HEK293T (cell line): ENCODE measurements at regions not wholly inside any gene's neighbourhood (a gene's known extent, or its start where the extent isn't known, plus 50 kb on each side); places are given as distances from the start of the nearest gene placed in this dataset.

Experiments used
- CTCF ChIA-PET: fragments of 350-600 bp; formaldehyde crosslinking; extraction: SDS; loops from one replicate; lab custom pipeline; 2021; ENCODE audit warnings: antibody characterized with exemption, inconsistent platforms; lab: Yijun Ruan, JAX
- POLR2A ChIA-PET: fragments of 350-600 bp; formaldehyde crosslinking; extraction: SDS; loops from one replicate; lab custom pipeline; 2020; ENCODE audit warnings: antibody characterized with exemption, inconsistent platforms; lab: Yijun Ruan, JAX
- DNase-seq: peaks from one replicate; pipeline ENCODE4 v3.0.0; 2012; ENCODE audit warnings: mixed read lengths; ENCODE audit errors: extremely low spot score
- ARNT ChIP-seq: fragments of 450-650 bp; IDR thresholded peaks from 2 replicates; pipeline ENCODE4 v1.6.1; 2017; ENCODE audit warnings: mild to moderate bottlenecking
- BHLHE40 ChIP-seq: fragments of 450-650 bp; IDR thresholded peaks from 2 replicates; pipeline ENCODE4 v1.6.1; 2016; ENCODE audit warnings: mild to moderate bottlenecking, moderate library complexity, borderline replicate concordance
- CTBP1 ChIP-seq: fragments of 450-650 bp; IDR thresholded peaks from 2 replicates; pipeline ENCODE4 v1.6.1; 2016; ENCODE audit warnings: borderline replicate concordance
- ELF4 ChIP-seq: fragments of 450-650 bp; IDR thresholded peaks from 2 replicates; pipeline ENCODE4 v1.6.1; 2017; ENCODE audit warnings: antibody characterized with exemption
- FOXA1 ChIP-seq: fragments of 450-650 bp; IDR thresholded peaks from 2 replicates; pipeline ENCODE4 v1.6.1; 2016; ENCODE audit warnings: mild to moderate bottlenecking
- FOXK2 ChIP-seq: fragments of 450-650 bp; IDR thresholded peaks from 2 replicates; pipeline ENCODE4 v1.6.1; 2016; ENCODE audit warnings: mild to moderate bottlenecking
- FOXM1 ChIP-seq: fragments of 450-650 bp; IDR thresholded peaks from 2 replicates; pipeline ENCODE4 v1.6.1; 2017; ENCODE audit warnings: mild to moderate bottlenecking, borderline replicate concordance
- HDGF ChIP-seq: fragments of 450-650 bp; IDR thresholded peaks from 2 replicates; pipeline ENCODE4 v1.6.1; 2017; ENCODE audit warnings: antibody characterized with exemption, borderline replicate concordance
- L3MBTL2 ChIP-seq: fragments of 450-650 bp; conservative IDR thresholded peaks from 2 replicates; pipeline ENCODE4 v1.6.1; 2016; ENCODE audit warnings: mild to moderate bottlenecking
- LEF1 ChIP-seq: fragments of 450-650 bp; IDR thresholded peaks from 2 replicates; pipeline ENCODE4 v1.6.1; 2017; ENCODE audit warnings: mild to moderate bottlenecking, borderline replicate concordance
- NFRKB ChIP-seq: fragments of 450-650 bp; IDR thresholded peaks from 2 replicates; pipeline ENCODE4 v1.6.1; 2016; ENCODE audit warnings: mild to moderate bottlenecking, moderate library complexity
- SP1 ChIP-seq: fragments of 450-650 bp; IDR thresholded peaks from 2 replicates; pipeline ENCODE4 v1.6.1; 2017
- SUZ12 ChIP-seq: fragments of 450-650 bp; IDR thresholded peaks from 2 replicates; pipeline ENCODE4 v1.6.1; 2016; ENCODE audit warnings: mild to moderate bottlenecking
- TARDBP ChIP-seq: fragments of 450-650 bp; IDR thresholded peaks from 2 replicates; pipeline ENCODE4 v1.6.1; 2016
- ZNF384 ChIP-seq: fragments of 450-650 bp; IDR thresholded peaks from 2 replicates; pipeline ENCODE4 v1.6.1; 2016
- TF ChIP-seq, protein P1 (sequence below): fragments of 450-650 bp; IDR thresholded peaks from 2 replicates; pipeline ENCODE4 v1.6.1; 2016

DNA sequence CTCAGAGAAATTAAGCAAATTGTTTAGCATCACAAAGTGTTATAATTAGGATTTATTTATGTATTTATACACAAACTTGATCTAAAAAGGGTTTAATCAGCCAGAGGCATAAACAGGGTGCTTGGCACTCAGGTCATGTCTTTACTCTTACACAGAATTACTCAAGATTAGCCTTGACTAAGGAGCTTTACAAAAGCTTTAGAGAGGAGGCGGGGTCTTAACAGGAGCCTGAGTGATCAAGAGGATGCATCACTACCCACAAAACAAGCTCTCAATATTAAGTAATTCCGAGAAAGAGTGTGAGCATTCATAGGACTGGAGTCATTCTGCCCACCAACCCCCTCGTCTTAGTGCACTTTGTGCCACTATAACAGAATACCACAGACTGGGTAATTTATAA lies 103.0 kb downstream of the SPATA19 start:
- no peak for TF ChIP-seq ELF4
- TF ChIP-seq, protein P1, sequence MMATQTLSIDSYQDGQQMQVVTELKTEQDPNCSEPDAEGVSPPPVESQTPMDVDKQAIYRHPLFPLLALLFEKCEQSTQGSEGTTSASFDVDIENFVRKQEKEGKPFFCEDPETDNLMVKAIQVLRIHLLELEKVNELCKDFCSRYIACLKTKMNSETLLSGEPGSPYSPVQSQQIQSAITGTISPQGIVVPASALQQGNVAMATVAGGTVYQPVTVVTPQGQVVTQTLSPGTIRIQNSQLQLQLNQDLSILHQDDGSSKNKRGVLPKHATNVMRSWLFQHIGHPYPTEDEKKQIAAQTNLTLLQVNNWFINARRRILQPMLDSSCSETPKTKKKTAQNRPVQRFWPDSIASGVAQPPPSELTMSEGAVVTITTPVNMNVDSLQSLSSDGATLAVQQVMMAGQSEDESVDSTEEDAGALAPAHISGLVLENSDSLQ, result no peak
- TF ChIP-seq BHLHE40, result no peak
- TF ChIP-seq SUZ12, result no peak
- no peak for TF ChIP-seq ZNF384
- TF ChIP-seq FOXM1, result no peak
- TF ChIP-seq NFRKB, result no peak
- TF ChIP-seq FOXA1, result no peak
- TF ChIP-seq SP1, result no peak
- no peak for TF ChIP-seq LEF1
- no peak for TF ChIP-seq CTBP1
- no peak for TF ChIP-seq TARDBP
- no peak for TF ChIP-seq L3MBTL2
- no peak for TF ChIP-seq FOXK2
- TF ChIP-seq HDGF, result no peak
- TF ChIP-seq ARNT, result no peak
- POLR2A ChIA-PET, result no interaction called here
- CTCF ChIA-PET, result no interaction called here

DNA sequence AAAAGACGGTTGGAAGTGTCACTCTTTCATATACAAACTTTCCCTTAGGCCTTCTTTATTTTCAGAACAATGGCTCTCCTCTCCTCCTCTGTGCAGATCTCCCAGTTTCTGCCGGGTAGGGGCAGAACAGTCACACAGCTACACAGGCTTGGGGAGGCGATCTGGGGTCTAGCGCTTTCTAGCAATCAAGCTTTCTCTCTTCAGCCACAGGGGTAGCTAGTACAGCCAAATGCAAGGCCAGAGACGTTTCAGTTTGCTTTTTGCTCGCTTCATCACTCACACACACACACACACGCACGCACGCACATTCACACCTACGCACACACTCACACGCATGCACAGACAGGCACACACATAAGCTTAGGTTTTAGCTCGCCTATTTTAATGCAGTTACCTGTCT lies 104.3 kb downstream of the SPATA19 start:
- TF ChIP-seq SP1 (no peak), FOXK2 (no peak), FOXA1 (no peak), LEF1 (no peak), ELF4 (no peak), SUZ12 (no peak), CTBP1 (no peak)
- no peak for DNase-seq
- CTCF ChIA-PET, result no interaction called here
- POLR2A ChIA-PET, result no interaction called here

More for the DNA sequence above, 103.0 kb downstream of the SPATA19 start:
- DNase-seq, result no peak

DNA sequence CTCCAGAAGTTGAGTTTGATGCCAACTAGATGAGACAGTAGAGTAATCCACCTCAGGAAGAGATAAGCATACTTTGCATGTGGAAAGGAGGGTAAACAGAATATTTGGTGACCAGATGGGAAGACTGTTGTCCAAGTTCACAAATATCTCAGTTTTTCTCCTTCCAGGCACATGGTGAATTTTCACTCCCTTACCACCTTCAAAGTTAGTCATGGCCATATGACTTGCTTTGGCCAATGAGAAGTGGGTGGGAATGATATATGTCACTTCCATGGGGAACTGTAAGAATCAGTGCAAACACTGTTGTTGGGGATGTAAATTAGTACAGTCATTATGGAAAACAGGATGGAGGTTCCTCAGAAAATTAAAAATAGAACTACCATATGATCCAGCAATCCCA lies 105.8 kb downstream of the SPATA19 start:
- DNase-seq, result no peak
- TF ChIP-seq ARNT, result no peak
- no peak for TF ChIP-seq SUZ12
- no peak for TF ChIP-seq NFRKB
- TF ChIP-seq ELF4, result no peak
- no peak for TF ChIP-seq BHLHE40
- no peak for TF ChIP-seq FOXK2
- no peak for TF ChIP-seq FOXM1
- CTCF ChIA-PET, result no interaction called here
- POLR2A ChIA-PET, result no interaction called here

DNA sequence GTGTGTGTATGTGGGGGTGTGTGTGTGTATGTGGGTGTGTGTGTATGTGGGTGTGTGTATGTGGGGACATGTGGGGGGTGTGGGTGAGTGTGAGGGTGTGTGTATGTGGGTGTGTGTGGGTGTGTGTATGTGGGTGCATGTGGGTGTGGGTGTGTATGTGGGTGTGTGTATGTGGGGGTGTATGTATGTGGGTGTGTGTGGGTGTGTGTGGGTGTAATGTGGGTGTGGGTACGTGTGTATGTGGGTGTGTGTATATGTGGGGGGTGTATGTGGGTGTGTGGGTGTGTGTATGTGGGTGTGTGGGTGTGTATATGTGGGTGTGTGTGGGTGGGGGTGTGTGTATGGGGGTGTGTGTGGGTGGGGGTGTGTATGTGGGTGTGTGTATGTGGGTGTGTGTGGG lies 106.7 kb downstream of the SPATA19 start:
- no peak for TF ChIP-seq ARNT
- TF ChIP-seq CTBP1, result no peak
- TF ChIP-seq HDGF, result no peak
- TF ChIP-seq LEF1, result no peak
- no peak for TF ChIP-seq FOXM1
- no peak for TF ChIP-seq ELF4
- no peak for TF ChIP-seq FOXA1
- no peak for TF ChIP-seq BHLHE40
- TF ChIP-seq, protein P1, result no peak
- no peak for TF ChIP-seq TARDBP
- TF ChIP-seq L3MBTL2, result no peak
- TF ChIP-seq SUZ12, result no peak
- no peak for TF ChIP-seq SP1
- DNase-seq, result no peak
- CTCF ChIA-PET, result no interaction called here
- POLR2A ChIA-PET, result no interaction called here

DNA sequence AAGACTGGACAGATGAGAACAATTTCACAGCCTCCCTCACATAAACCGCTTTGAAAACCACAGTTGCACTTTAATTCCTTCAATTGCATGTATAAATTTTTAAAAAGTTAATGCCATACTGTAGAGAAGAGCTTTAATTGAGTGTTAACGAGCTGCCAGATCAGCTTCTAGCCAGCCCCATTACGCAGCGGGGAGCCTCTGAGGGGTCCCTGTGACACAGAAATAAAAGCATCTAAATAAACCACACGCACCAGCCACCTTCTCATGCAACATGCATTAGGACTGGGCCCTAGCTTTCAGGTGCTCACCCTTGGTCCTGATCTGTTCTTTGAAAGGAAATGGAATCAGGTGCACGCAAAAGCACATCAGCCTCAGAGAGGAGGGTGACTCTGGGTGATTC lies 111.7 kb downstream of the SPATA19 start:
- POLR2A ChIA-PET, result no interaction called here
- TF ChIP-seq ZNF384 (no peak), LEF1 (no peak), NFRKB (no peak), FOXM1 (no peak), SP1 (no peak), BHLHE40 (no peak), HDGF (no peak), FOXA1 (no peak), ELF4 (no peak), CTBP1 (no peak), ARNT (no peak), SUZ12 (no peak), FOXK2 (no peak)
- TF ChIP-seq, protein P1, result no peak
- CTCF ChIA-PET, result no interaction called here
- no peak for DNase-seq

DNA sequence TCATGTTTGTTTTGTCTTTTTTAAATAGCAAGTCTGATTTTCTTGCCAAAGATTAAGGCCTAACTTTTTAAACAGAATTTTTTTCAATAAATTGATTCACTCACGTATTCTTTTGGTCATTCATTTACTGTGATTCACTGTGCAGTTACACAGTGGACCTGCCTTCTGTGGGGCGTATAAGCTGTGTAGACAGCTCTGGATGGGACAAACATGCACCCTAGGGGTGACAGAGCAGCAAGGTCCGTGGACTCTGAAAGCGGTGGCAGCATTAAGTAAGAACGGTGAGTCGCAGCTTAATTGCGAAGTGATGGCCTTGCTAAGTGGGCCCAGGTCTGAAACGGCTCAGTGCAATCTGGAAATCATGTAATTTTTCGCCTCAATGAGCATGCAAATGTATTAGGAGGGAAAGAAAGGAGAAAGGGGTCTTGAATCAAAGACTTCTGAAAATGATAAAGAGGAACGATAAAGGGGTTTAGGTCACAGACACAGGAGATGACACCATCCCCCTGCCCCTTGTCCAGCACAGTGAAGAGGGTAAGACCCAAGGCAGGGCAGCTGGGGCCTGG lies 113.1 kb downstream of the SPATA19 start:
- ChIA-PET CTCF (no interaction called here), POLR2A (no interaction called here)
- TF ChIP-seq SP1 (no peak), HDGF (no peak), FOXM1 (no peak)
- DNase-seq, result no peak
